ENCODE measurements at regions not wholly inside any gene's neighbourhood (a gene's known extent, or its start where the extent isn't known, plus 50 kb on each side); places are given as distances from the start of the nearest gene placed in this dataset.
"Not testable (repeated sequence)": the region's sequence is repeated elsewhere in the genome, so short reads cannot be mapped to it uniquely, and the experiment has no call there.

DNA sequence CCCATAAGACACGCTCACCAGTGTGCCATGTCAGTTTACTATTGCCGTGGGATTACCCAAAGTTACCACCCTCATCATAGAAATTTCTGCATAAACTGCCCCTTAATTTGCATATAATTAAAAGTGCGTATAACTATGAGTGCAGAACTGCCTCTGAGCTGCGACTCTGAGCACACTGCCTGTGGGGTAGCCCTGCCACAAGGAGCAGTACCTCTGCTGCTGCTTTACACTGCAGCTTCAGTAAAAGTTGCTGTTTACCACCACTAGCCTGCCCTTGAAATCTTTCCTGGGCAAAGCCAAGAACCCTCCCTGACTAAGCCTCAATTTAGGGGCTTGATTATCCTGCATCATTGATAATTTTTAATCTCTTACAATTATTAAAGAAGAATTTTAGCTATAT lies 213.9 kb upstream of the MAP2 start:
- no peak for DNase-seq

DNA sequence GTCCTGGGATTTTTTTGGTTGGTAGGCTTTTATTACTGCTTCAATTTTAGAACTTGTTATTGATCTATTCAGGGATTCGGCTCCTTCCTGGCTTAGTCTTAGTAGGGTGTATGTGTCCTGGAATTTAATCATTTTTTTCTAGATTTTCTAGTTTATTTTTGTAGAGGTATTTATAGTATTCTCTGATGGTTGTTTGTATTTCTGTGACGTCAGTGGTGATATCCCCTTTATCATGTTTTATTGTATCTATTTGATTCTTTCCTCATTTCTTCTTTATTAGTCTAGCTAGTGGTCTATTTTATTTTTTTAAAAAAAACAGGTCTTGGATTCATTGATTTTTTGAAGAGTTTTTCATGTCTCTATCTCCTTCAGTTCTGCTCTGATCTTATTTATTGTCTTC lies 193.3 kb upstream of the MAP2 start:
- DNase-seq, result no peak

DNA sequence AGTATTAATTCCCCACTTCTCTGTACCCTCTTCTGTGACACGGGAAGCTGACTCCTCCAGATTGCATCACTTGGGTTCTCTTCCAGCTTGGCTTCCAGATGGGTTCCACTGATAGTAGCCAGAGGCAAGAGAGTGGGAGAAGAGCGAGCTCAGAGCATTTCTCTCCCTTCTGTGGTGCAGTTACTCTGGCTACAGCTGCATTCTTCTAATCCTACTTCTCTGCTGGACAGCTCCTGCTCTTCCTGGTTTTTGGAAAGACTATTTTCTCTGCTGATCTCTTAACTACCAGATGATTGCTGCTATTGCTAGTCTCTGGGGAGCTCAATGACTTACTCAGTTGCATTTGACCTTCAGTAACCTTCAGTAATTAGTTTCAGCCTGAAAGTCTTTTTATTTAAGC lies 187.5 kb upstream of the MAP2 start:
- no peak for DNase-seq

- no peak for DNase-seq
Measured at GRCh38 chr2:209238765-209239584, 184.9 kb upstream of the MAP2 start.

GRCh38 chr2:209239585-209239938 lies 184.3 kb upstream of the MAP2 start:
- DNase-seq, result no peak

DNA sequence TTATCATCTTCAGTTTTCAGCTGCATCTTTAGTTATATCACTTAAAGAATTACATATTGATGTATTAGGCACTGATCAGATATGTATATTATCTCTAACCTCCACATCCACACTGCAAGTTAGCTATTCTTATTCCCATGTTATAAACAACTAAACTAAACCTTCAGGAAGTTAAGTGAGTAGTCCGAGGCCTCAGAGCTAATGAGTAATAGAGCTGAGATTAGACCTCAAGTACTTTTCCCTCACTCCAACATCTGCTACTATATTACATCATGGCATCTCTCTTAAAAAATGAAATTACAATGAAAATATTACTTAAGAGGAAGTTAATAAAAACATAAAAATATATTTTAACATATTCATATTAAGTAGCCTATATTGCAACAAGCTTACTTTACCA lies 183.6 kb upstream of the MAP2 start:
- no peak for DNase-seq

- no peak for DNase-seq
Measured at GRCh38 chr2:209253544-209253943, 170.3 kb upstream of the MAP2 start.

DNA sequence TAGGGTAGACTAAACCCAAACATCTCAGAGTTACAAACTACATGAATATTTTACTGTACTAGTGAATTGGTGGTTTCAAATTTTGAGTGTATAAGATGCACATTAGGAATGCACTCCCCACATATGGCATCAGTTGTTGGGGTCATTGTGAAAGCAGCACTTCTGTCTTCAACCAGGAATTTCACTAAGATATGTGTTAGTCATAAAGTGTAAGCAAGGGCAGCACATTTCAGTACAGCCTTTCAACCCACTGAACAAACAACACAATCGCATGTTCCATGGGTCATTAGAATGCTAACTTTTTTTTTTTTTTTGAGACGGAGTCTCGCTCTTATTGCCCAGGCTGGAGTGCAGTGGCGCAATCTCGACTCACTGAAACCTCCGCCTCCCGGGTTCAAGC lies 164.1 kb upstream of the MAP2 start:
- no peak for DNase-seq

- DNase-seq, result no peak
Measured at GRCh38 chr2:209260281-209260680, 163.6 kb upstream of the MAP2 start.

GRCh38 chr2:209261366-209262053 lies 162.3 kb upstream of the MAP2 start:
- not testable (repeated sequence) for DNase-seq

DNA sequence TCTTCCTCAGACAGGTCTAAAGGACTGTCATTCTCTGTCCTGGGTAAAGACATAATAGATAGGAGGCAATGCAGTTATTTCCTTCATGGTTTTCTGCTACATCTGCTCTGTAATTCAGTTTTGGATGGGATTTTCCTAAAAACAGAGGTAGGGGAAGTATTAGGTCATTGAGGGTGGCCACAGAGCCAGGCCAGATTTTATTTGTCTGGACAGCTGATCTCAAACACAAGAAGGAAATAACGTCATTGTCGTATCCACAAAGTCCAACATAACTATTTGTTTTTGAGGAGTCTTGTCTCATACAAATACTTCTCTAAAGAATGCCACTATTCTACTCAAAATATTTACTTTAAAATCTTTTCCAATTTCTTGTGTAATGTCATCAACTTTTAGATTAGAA lies 154.8 kb upstream of the MAP2 start:
- DNase-seq, result no peak

DNA sequence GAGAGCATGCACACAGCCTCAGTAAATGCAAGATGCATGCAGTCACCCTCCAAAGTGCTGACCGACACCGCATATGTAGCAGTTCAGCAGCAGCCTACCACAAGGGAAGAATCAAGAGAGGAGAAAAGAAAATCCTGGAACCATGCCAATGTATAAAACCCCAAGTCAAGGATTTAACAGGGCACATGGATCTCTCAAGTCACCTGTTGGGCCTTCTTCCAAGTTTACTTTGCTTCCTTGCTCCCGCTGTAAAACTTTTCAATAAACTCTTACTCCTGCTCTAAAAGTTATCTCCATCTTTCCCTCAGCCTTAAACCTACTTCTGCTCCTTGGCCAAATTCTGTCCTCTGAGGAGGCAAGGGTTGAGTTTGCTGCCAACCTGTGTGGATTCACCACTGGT lies 147.8 kb upstream of the MAP2 start:
- no peak for DNase-seq

DNA sequence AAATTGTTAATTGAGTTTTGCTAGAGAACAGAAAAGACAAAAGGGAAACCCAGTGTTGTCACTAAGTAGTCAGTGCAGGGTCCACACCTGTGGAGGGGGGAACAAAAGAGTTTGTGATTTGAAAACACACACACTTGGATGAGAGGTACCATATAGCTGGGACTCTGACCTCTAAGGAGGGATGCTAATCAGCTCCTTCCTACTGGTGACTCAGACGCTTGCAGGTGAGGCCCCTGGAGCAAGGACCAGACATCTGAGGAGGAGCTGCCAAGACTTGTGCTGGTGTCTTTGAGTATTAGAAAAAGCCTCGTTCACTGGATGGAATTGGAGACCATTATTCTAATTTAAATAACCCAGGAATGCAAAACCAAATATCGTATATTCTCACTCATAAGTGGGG lies 146.4 kb upstream of the MAP2 start:
- no peak for DNase-seq

- no peak for DNase-seq
Measured at GRCh38 chr2:209298601-209299000, 125.2 kb upstream of the MAP2 start.

DNA sequence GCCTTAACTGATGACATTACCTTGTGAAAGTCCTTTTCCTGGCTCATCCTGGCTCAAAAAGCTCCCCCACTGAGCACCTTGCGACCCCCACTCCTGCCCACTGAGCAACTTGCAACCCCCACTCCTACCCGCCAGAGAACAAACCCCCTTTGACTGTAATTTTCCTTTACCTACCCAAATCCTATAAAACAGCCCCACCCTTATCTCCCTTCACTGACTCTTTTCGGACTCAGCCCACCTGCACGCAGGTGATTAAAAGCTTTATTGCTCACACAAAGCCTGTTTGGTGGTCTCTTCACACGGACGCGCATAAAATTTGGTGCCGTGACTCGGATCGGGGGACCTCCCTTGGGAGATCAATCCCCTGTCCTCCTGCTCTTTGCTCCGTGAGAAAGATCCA lies 124.4 kb upstream of the MAP2 start:
- not testable (repeated sequence) for DNase-seq

DNA sequence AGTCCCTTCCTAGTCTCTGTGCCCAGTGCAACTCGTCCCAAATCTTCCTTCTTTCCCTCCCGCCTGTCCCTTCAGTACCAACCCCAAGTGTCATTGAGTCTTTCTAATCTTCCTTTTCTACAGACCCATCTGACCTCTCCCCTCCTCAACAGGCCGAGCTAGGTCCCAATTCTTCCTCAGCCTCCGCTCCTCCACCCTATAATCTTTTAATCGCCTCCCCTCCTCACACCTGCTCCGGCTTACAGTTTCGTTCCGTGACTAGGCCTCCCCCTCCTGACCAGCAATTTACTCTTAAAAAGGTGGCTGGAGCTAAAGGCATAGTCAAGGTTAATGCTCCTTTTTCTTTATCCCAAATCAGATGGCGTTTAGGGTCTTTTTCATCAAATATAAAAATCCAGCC lies 123.1 kb upstream of the MAP2 start:
- DNase-seq, result not testable (repeated sequence)

- no peak for DNase-seq
Measured at GRCh38 chr2:209305026-209305425, 118.8 kb upstream of the MAP2 start.

- DNase-seq, result no peak
Measured at GRCh38 chr2:209305746-209306196, 118.1 kb upstream of the MAP2 start.

DNA sequence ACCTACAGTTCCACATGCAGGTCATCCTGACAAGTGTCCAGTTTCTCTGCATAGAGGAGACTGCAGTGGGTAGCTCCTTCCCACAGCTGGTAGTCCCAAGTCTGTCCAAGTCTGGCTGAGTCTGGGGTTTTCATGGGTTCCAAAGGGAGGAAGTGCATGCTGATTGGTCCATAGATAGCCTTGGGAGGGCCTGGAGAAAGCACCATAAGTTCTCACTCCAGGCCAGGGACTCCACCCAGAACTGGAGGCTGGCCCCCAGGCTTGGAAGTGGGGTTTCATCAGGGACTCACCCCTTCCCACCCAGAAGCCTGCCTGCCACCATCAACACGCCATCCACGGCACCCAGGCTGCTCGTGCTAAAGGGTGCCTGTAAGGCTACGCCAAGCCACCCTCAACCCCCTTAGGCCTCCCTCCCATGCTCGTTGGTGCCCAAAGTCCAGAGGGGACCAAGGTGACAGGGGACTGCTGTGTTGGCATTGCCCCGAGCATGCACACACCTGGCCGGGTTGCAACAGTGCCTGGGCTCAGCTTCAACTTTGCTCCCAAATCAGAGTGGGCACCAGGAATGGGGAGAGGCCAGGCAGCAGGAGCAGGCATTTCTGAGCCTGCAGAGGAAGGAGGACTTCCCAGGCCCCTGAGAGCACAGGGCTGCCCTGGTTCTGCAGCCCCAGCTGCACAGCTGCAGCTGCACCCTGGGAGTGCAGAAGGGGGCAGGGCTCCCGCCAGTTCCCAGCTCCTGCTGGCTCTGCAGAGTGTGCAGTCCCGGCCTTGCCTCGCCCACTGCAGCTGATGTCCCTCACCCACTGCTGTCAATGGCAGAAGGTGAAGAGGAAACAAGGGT lies 116.5 kb upstream of the MAP2 start:
- no peak for DNase-seq

GRCh38 chr2:209308415-209308814 lies 115.4 kb upstream of the MAP2 start:
- no peak for DNase-seq

- DNase-seq, result no peak
Measured at GRCh38 chr2:209311948-209312347, 111.9 kb upstream of the MAP2 start.

DNA sequence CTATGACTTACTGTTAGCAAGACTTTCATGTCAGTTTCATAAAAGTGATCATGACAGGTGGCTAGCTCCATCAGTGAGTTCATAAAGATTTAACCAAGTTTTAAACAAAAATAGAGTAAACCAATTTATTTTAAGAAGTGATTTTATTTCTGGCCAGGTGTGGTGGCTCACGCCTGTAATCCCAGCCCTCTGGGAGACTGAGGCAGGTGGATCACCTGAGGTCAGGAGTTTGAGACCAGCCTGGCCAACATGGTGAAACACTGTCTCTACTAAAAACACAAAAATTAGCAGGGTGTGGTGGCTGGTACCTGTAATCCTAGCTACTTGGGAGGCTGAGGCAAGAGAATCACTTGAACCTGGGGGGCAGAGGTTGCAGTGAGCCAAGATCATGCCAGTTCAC lies 111.4 kb upstream of the MAP2 start:
- DNase-seq, result not testable (repeated sequence)

- DNase-seq, result no peak
Measured at GRCh38 chr2:209314653-209315052, 109.2 kb upstream of the MAP2 start.

- DNase-seq, result no peak
Measured at GRCh38 chr2:209316141-209316540, 107.7 kb upstream of the MAP2 start.
